ENCODE measurements at regions not wholly inside any gene's neighbourhood (a gene's known extent, or its start where the extent isn't known, plus 50 kb on each side); places are given as distances from the start of the nearest gene placed in this dataset.

GRCh38 chr13:95497381-95497807, 55.1 kb upstream of the CLDN10 start:
- DNase-seq (ENCODE audit: low spot score) = no peak

GRCh38 chr13:95498886-95499285, 53.6 kb upstream of the CLDN10 start:
- no peak for DNase-seq (ENCODE audit: low spot score)

GRCh38 chr13:95499811-95500712, 52.5 kb upstream of the CLDN10 start:
- no peak for DNase-seq (ENCODE audit: low spot score)

- no peak for DNase-seq (ENCODE audit: low spot score)
Observed at GRCh38 chr13:95502216-95502615, 50.3 kb upstream of the CLDN10 start.
